ENCODE measurements at regions not wholly inside any gene's neighbourhood (a gene's known extent, or its start where the extent isn't known, plus 50 kb on each side); places are given as distances from the start of the nearest gene placed in this dataset.

DNA sequence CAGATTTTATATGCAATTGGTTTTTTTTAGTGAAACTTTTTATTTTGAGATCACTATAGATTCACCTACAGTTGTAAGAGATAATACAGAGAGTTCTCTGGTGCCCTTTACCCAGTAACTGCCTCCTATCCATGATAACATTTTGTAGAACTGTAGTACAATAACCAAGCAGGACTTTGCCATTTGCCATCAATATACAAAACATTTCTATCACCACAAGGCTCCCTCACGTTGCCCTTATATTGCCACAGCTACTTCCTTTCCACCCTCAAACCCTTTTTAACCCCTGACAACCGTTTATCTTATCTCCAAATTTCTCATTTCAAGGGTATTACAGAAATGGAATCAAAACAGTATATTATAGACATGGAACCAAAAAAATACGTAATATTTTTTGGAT lies 130.7 kb upstream of the GOLGA6L4 start:
- no peaks in the 10 kb centered on the region for H3K27me3 Mint-ChIP-seq (ENCODE audit: insufficient read depth, unreplicated experiment)
- no peak overlapping the region for H3K4me3 Mint-ChIP-seq (ENCODE audit: unreplicated experiment)
- H3K36me3 Mint-ChIP-seq (ENCODE audit: insufficient read depth, unreplicated experiment) = no peaks in the 10 kb centered on the region
- no TSS peak for BruUV-seq (replicated peaks)
- DNase-seq (ENCODE audit: unreplicated experiment) = no peak
- TF ChIP-seq, protein P1, sequence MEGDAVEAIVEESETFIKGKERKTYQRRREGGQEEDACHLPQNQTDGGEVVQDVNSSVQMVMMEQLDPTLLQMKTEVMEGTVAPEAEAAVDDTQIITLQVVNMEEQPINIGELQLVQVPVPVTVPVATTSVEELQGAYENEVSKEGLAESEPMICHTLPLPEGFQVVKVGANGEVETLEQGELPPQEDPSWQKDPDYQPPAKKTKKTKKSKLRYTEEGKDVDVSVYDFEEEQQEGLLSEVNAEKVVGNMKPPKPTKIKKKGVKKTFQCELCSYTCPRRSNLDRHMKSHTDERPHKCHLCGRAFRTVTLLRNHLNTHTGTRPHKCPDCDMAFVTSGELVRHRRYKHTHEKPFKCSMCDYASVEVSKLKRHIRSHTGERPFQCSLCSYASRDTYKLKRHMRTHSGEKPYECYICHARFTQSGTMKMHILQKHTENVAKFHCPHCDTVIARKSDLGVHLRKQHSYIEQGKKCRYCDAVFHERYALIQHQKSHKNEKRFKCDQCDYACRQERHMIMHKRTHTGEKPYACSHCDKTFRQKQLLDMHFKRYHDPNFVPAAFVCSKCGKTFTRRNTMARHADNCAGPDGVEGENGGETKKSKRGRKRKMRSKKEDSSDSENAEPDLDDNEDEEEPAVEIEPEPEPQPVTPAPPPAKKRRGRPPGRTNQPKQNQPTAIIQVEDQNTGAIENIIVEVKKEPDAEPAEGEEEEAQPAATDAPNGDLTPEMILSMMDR (IDR thresholded peaks at IDR 0.05; ENCODE audit: unreplicated experiment) = no peak
- intact Hi-C loops (cut with micrococcal nuclease) = no loop called here
- no peak overlapping the region for H3K27ac Mint-ChIP-seq (ENCODE audit: low read depth, unreplicated experiment)
- H3K9me3 Mint-ChIP-seq (ENCODE audit: unreplicated experiment) = no peaks in the 10 kb centered on the region
- CTCF ChIA-PET = no interaction called here
- no peaks in the 10 kb centered on the region for H3K4me1 Mint-ChIP-seq (ENCODE audit: insufficient read depth, unreplicated experiment)
- POLR2A ChIA-PET = no interaction called here

DNA sequence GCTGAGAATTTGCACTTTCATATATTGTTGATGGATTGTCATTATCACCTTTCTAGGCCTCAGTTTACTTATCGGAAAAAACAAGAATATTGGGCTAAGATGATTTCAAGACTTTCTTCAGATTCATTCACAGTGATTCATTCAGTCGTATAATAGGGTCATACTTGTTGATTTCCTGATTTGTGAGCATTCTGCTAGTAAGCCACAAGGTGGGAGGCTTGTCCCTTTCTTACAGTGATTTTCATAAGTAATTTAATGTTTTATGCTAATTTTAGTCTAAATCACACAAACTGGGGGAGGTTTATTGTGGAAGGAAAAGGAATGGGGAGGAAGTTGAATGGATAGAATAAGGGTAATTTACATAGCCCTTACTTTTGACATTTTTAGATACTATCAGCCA lies 126.8 kb upstream of the GOLGA6L4 start:
- intact Hi-C loops (cut with micrococcal nuclease) = no loop called here
- CTCF ChIA-PET = no interaction called here
- Mint-ChIP-seq H3K4me1 (ENCODE audit: insufficient read depth, unreplicated experiment) (peaks cover 6% of the 10 kb centered on the region), H3K4me3 (ENCODE audit: unreplicated experiment) (no peak overlapping the region), H3K9me3 (ENCODE audit: unreplicated experiment) (no peaks in the 10 kb centered on the region), H3K36me3 (ENCODE audit: insufficient read depth, unreplicated experiment) (no peaks in the 10 kb centered on the region), H3K27me3 (ENCODE audit: insufficient read depth, unreplicated experiment) (no peaks in the 10 kb centered on the region), H3K27ac (ENCODE audit: low read depth, unreplicated experiment) (no peak overlapping the region)
- TF ChIP-seq, protein P1 (IDR thresholded peaks at IDR 0.05; ENCODE audit: unreplicated experiment) = no peak
- POLR2A ChIA-PET = no interaction called here
- BruUV-seq (replicated peaks) = no TSS peak
- peak; percentile 30 for DNase-seq (ENCODE audit: unreplicated experiment)

DNA sequence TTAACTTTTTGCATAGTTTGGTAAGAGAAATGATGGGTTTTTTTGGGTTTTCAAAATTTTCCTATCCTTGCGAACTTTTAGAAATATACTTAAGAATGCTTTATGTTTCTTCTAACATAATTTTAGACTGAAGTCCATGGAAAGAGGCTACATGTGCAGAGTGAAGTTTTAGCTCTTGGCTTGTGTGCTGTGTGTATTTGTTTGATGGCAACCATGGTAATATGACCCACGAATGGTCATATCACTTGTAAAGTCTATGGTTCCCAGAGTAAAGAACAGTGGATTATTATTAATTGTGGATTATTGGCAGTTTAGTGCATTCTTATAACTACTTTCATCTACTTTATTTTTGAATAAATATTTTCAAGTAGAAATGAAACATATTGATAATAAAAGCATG lies 124.0 kb upstream of the GOLGA6L4 start:
- H3K27ac Mint-ChIP-seq (ENCODE audit: low read depth, unreplicated experiment) = no peak overlapping the region
- no peak for DNase-seq (ENCODE audit: unreplicated experiment)
- ChIA-PET CTCF (no interaction called here), POLR2A (no interaction called here)
- peaks cover 6% of the 10 kb centered on the region for H3K4me1 Mint-ChIP-seq (ENCODE audit: insufficient read depth, unreplicated experiment)
- H3K36me3 Mint-ChIP-seq (ENCODE audit: insufficient read depth, unreplicated experiment) = no peaks in the 10 kb centered on the region
- peaks cover 5% of the 10 kb centered on the region for H3K9me3 Mint-ChIP-seq (ENCODE audit: unreplicated experiment)
- BruUV-seq (replicated peaks) = no TSS peak
- intact Hi-C loops (cut with micrococcal nuclease) = no loop called here
- TF ChIP-seq, protein P1 (IDR thresholded peaks at IDR 0.05; ENCODE audit: unreplicated experiment) = no peak
- no peak overlapping the region for H3K4me3 Mint-ChIP-seq (ENCODE audit: unreplicated experiment)
- H3K27me3 Mint-ChIP-seq (ENCODE audit: insufficient read depth, unreplicated experiment) = no peaks in the 10 kb centered on the region

DNA sequence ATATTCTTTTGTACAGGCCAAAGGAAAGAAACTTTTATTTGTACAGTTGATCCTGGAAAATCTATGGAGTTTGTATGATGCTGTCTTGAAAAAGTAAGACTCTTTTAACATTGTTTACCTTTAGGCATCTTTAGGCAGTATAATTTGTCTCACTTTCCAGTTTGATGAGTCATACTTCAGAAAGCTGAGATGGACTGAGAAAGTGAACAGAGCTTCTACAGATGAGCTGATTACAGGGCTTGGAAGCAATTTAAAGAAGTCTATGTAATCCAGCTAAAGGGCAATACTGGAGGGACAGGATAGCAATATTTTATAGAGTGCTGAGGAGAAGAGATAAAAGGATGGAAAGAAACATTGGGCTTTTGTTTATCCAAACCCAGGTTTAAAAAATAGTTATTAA lies 123.5 kb upstream of the GOLGA6L4 start:
- intact Hi-C loops (cut with micrococcal nuclease) = no loop called here
- peak; percentile 36 for DNase-seq (ENCODE audit: unreplicated experiment)
- no peak overlapping the region for H3K4me3 Mint-ChIP-seq (ENCODE audit: unreplicated experiment)
- BruUV-seq (replicated peaks) = no TSS peak
- CTCF ChIA-PET = interaction anchor here (0.6 kb wide), 1 partner anchor 31 kb away, joined by 4 read pairs; no protein-coding TSS in a partner anchor
- no peaks in the 10 kb centered on the region for H3K27me3 Mint-ChIP-seq (ENCODE audit: insufficient read depth, unreplicated experiment)
- TF ChIP-seq, protein P1 (IDR thresholded peaks at IDR 0.05; ENCODE audit: unreplicated experiment) = no peak
- H3K4me1 Mint-ChIP-seq (ENCODE audit: insufficient read depth, unreplicated experiment) = peaks cover 6% of the 10 kb centered on the region
- POLR2A ChIA-PET = interaction anchor here (0.6 kb wide), 1 partner anchor 18 kb away, joined by 3 read pairs; no protein-coding TSS in a partner anchor
- H3K9me3 Mint-ChIP-seq (ENCODE audit: unreplicated experiment) = peaks cover 5% of the 10 kb centered on the region
- H3K27ac Mint-ChIP-seq (ENCODE audit: low read depth, unreplicated experiment) = no peak overlapping the region
- H3K36me3 Mint-ChIP-seq (ENCODE audit: insufficient read depth, unreplicated experiment) = no peaks in the 10 kb centered on the region
